C4-2B (cell line): ENCODE measurements at regions not wholly inside any gene's neighbourhood (a gene's known extent, or its start where the extent isn't known, plus 50 kb on each side); places are given as distances from the start of the nearest gene placed in this dataset.

Source experiments
- ZFX ChIP-seq: fragments of 450-650 bp; IDR thresholded peaks from 2 replicates; pipeline ENCODE4 v1.6.1; 2017
- TF ChIP-seq, protein P1 (sequence below): fragments of 450-650 bp; conservative IDR thresholded peaks from 2 replicates; pipeline ENCODE4 v1.5.1; 2017; ENCODE audit warnings: mild to moderate bottlenecking

- TF ChIP-seq, protein P1, sequence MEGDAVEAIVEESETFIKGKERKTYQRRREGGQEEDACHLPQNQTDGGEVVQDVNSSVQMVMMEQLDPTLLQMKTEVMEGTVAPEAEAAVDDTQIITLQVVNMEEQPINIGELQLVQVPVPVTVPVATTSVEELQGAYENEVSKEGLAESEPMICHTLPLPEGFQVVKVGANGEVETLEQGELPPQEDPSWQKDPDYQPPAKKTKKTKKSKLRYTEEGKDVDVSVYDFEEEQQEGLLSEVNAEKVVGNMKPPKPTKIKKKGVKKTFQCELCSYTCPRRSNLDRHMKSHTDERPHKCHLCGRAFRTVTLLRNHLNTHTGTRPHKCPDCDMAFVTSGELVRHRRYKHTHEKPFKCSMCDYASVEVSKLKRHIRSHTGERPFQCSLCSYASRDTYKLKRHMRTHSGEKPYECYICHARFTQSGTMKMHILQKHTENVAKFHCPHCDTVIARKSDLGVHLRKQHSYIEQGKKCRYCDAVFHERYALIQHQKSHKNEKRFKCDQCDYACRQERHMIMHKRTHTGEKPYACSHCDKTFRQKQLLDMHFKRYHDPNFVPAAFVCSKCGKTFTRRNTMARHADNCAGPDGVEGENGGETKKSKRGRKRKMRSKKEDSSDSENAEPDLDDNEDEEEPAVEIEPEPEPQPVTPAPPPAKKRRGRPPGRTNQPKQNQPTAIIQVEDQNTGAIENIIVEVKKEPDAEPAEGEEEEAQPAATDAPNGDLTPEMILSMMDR: no peak
- no peak for TF ChIP-seq ZFX
Observed at GRCh38 chr10:3980144-3980543, 195.1 kb upstream of the KLF6 start.
